SK-N-MC (cell line): ENCODE measurements at regions not wholly inside any gene's neighbourhood (a gene's known extent, or its start where the extent isn't known, plus 50 kb on each side); places are given as distances from the start of the nearest gene placed in this dataset.

ENCODE experiments used
- DNase-seq: peaks from one replicate; pipeline ENCODE4 v3.0.0-alpha.2; 2011; ENCODE audit warnings: low read depth, low spot score
- H3K27ac ChIP-seq: fragments of 200-600 bp; sonication (generic); 2 replicates; pipeline ENCODE4 v1.5.1; 2016; ENCODE audit warnings: mixed run types
- H3K36me3 ChIP-seq: fragments of 200-600 bp; sonication (generic); 2 replicates; pipeline ENCODE4 v1.6.1; 2017; ENCODE audit warnings: antibody characterized with exemption, low read length, mixed read lengths; ENCODE audit not compliant: insufficient read depth
- H3K4me3 ChIP-seq: fragments of 200-600 bp; sonication (generic); 2 replicates; pipeline ENCODE4 v1.5.1; 2016
- H3K9ac ChIP-seq: fragments of 200-600 bp; sonication (generic); 2 replicates; pipeline ENCODE4 v1.8.0; 2017; ENCODE audit warnings: mixed run types, mixed read lengths; ENCODE audit not compliant: insufficient read length
- H3K9me3 ChIP-seq: fragments of 200-600 bp; sonication (generic); 2 replicates; pipeline ENCODE4 v1.6.1; 2017; ENCODE audit warnings: low read depth, mild to moderate bottlenecking, antibody characterized with exemption, low read length, moderate library complexity, mixed read lengths
- EZH2 ChIP-seq: fragments of 200-600 bp; sonication (generic); IDR thresholded peaks from one replicate; pipeline ENCODE4 v1.6.1; 2017; ENCODE audit warnings: antibody characterized with exemption
- FOXP2 ChIP-seq: optimal IDR thresholded peaks from 2 replicates; pipeline ENCODE3; 2011; ENCODE audit warnings: mild to moderate bottlenecking, moderate library complexity; ENCODE audit not compliant: insufficient read depth; ENCODE audit errors: extremely low read length, control extremely low read depth
- POLR2AphosphoS5 ChIP-seq: IDR thresholded peaks from 2 replicates; pipeline ENCODE4 v1.6.1; 2012; ENCODE audit warnings: mild to moderate bottlenecking, low read depth, low read length, borderline replicate concordance

- Histone ChIP-seq H3K4me3 (no peak overlapping the region), H3K27ac (no peak overlapping the region)
- TF ChIP-seq EZH2 (no peak), POLR2AphosphoS5 (no peak), FOXP2 (no peak)
Observed at GRCh38 chr13:39148513-39148961, 110.3 kb downstream of the NHLRC3 start.

GRCh38 chr13:39149896-39150295 lies 111.6 kb downstream of the NHLRC3 start:
- Histone ChIP-seq H3K9me3 (no peaks in the 10 kb centered on the region), H3K27ac (no peak overlapping the region), H3K36me3 (no peaks in the 10 kb centered on the region), H3K9ac (no peak overlapping the region), H3K4me3 (no peak overlapping the region)
- DNase-seq = no peak
- TF ChIP-seq FOXP2 = no peak
- TF ChIP-seq POLR2AphosphoS5 = no peak

More at GRCh38 chr13:39148513-39148961, 110.3 kb downstream of the NHLRC3 start:
- no peaks in the 10 kb centered on the region for H3K36me3 ChIP-seq
- H3K9me3 ChIP-seq = no peaks in the 10 kb centered on the region
- DNase-seq = peak; percentile 20
- H3K9ac ChIP-seq = no peak overlapping the region

GRCh38 chr13:39154041-39154440 lies 115.8 kb downstream of the NHLRC3 start:
- Histone ChIP-seq H3K9ac (no peak overlapping the region), H3K36me3 (no peaks in the 10 kb centered on the region), H3K4me3 (no peak overlapping the region), H3K9me3 (no peaks in the 10 kb centered on the region), H3K27ac (no peak overlapping the region)
- DNase-seq = no peak
- no peak for TF ChIP-seq EZH2
- TF ChIP-seq POLR2AphosphoS5 = no peak
- no peak for TF ChIP-seq FOXP2

- Histone ChIP-seq H3K36me3 (no peaks in the 10 kb centered on the region), H3K9ac (no peak overlapping the region), H3K9me3 (no peaks in the 10 kb centered on the region), H3K27ac (no peak overlapping the region), H3K4me3 (no peak overlapping the region)
- TF ChIP-seq POLR2AphosphoS5 = no peak
- no peak for TF ChIP-seq FOXP2
- TF ChIP-seq EZH2 = no peak
- no peak for DNase-seq
Observed at GRCh38 chr13:39159393-39159792, 121.1 kb downstream of the NHLRC3 start.

- TF ChIP-seq POLR2AphosphoS5 (no peak), FOXP2 (no peak), EZH2 (no peak)
Observed at GRCh38 chr13:39159846-39160370, 121.7 kb downstream of the NHLRC3 start.

GRCh38 chr13:39167018-39167417 lies 128.8 kb downstream of the NHLRC3 start:
- TF ChIP-seq POLR2AphosphoS5 (no peak), FOXP2 (no peak), EZH2 (no peak)
- Histone ChIP-seq H3K27ac (no peak overlapping the region), H3K4me3 (no peak overlapping the region), H3K9ac (no peak overlapping the region), H3K36me3 (no peaks in the 10 kb centered on the region), H3K9me3 (no peaks in the 10 kb centered on the region)
- DNase-seq = no peak

More at GRCh38 chr13:39159846-39160370, 121.7 kb downstream of the NHLRC3 start:
- Histone ChIP-seq H3K4me3 (no peak overlapping the region), H3K9me3 (no peaks in the 10 kb centered on the region), H3K27ac (no peak overlapping the region), H3K9ac (no peak overlapping the region), H3K36me3 (no peaks in the 10 kb centered on the region)
- no peak for DNase-seq

- TF ChIP-seq EZH2 (no peak), FOXP2 (no peak), POLR2AphosphoS5 (no peak)
- Histone ChIP-seq H3K4me3 (no peak overlapping the region), H3K36me3 (no peaks in the 10 kb centered on the region), H3K9me3 (no peaks in the 10 kb centered on the region), H3K27ac (no peak overlapping the region), H3K9ac (no peak overlapping the region)
- no peak for DNase-seq
Observed at GRCh38 chr13:39170711-39171110, 132.5 kb downstream of the NHLRC3 start.

- DNase-seq = no peak
- H3K9me3 ChIP-seq = no peaks in the 10 kb centered on the region
- no peak for TF ChIP-seq FOXP2
- TF ChIP-seq POLR2AphosphoS5 = no peak
- no peak for TF ChIP-seq EZH2
- H3K36me3 ChIP-seq = no peaks in the 10 kb centered on the region
- H3K4me3 ChIP-seq = no peak overlapping the region
- H3K9ac ChIP-seq = no peak overlapping the region
- H3K27ac ChIP-seq = no peak overlapping the region
Observed at GRCh38 chr13:39185326-39185725, 147.1 kb downstream of the NHLRC3 start.
